ENCODE measurements at regions not wholly inside any gene's neighbourhood (a gene's known extent, or its start where the extent isn't known, plus 50 kb on each side); places are given as distances from the start of the nearest gene placed in this dataset.

- DNase-seq, result no peak
These were observed 661.7 kb upstream of the NRXN1 start for GRCh38 chr2:51693640-51694039.

- DNase-seq, result no peak
These were observed 649.9 kb upstream of the NRXN1 start for GRCh38 chr2:51681854-51682253.

DNA sequence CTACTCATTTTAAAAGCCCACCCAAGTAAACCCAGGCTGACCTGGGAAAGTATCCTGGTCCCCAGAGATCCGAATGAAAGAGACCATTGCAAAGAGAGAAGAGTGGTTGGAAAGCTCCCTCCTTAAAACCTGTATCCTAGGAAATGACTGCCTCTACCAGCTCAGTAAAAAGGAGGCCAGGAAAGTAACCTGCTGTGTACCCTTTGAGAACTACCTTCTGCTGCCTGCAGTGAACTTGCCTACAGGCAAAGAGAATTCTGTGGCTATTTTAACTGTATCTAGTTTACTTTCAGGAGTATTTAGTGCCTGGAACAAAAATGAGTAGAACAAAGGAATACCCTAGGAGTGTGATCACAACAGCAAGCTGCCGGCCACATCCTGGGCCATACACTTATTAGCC, 641.7 kb upstream of the NRXN1 start:
- DNase-seq, result no peak

GRCh38 chr2:51667679-51668078, 635.7 kb upstream of the NRXN1 start:
- no peak for DNase-seq

- no peak for DNase-seq
These were observed 630.3 kb upstream of the NRXN1 start for GRCh38 chr2:51662187-51662586.

- DNase-seq, result no peak
These were observed 625.9 kb upstream of the NRXN1 start for GRCh38 chr2:51657849-51658248.

DNA sequence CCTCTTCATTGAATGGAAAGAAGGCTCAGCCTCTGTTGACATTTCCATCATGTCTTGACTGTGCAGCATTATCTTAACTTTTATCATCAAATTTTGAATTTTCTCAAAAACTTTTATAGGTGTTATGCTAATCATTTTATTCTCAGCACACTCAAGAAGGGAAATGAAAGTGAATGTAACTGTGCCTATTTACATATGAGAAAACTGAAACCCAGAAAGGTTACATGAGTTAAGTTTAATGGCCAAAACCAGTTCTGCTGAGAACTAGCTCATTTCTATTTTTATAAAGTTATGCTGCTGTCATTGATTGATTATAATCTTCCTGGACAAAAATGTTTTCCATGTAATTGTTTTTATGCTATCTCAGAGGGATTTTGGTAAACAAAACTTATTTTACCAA, 618.8 kb upstream of the NRXN1 start:
- no peak for DNase-seq

- no peak for DNase-seq
These were observed 617.4 kb upstream of the NRXN1 start for GRCh38 chr2:51649366-51649765.

- DNase-seq, result no peak
These were observed 606.9 kb upstream of the NRXN1 start for GRCh38 chr2:51638811-51639210.

GRCh38 chr2:51633073-51633472, 601.1 kb upstream of the NRXN1 start:
- no peak for DNase-seq

DNA sequence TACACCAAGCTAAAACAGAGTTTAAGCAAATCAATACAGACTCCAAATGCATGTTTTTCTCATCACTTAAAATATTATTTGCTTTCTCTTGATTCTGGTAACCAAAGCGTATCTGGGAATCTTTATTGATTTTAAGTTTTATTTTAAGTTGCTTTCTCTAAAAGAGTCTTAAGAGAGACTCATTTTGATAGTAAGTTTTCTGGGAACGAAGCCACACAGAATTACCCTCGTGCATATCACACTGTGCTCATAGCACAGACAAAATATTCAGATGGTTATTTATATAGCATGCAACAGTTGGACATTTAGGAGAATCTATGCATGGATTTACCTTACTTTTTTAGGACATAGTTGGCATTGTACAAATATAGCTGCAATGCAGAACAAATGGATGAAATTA, 597.5 kb upstream of the NRXN1 start:
- no peak for DNase-seq

DNA sequence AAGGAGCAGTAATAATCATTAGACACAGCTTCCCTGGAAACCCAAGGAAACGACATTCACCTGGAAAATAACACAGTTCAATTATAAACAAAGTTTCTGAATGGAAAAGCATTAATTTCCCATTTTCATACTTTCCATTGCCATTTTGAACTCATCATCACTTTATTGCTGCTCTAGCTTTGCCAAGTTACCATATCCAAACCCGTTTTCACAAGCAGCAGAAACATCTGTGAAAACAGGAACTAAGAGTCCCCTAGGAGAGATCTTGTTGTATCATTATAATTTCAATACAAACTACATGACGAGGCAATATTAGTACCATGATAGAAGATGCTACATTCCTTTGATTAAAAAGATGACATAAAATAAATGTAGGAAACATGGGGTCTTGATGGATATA, 597.0 kb upstream of the NRXN1 start:
- DNase-seq, result no peak

DNA sequence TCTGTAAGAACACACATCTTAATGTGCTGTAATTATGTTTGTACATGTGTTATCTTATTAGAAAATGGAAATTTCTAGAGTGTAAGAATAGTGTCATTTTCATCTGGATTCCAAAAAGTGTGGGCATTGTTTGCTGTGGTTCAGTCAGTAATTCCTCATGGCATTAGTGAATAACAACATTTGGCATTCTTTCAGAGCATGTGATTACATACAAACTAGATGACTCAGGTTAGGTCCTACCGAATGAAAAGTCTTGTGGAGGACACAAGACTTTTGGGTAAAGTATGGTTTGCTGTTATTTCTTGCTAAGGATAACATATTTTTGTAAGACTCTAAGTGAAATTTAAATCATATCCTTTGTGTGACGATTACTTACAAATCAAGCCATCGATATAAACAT, 593.1 kb upstream of the NRXN1 start:
- no peak for DNase-seq

- DNase-seq, result no peak
These were observed 588.9 kb upstream of the NRXN1 start for GRCh38 chr2:51620796-51621195.

GRCh38 chr2:51619961-51620360, 588.0 kb upstream of the NRXN1 start:
- DNase-seq, result no peak

DNA sequence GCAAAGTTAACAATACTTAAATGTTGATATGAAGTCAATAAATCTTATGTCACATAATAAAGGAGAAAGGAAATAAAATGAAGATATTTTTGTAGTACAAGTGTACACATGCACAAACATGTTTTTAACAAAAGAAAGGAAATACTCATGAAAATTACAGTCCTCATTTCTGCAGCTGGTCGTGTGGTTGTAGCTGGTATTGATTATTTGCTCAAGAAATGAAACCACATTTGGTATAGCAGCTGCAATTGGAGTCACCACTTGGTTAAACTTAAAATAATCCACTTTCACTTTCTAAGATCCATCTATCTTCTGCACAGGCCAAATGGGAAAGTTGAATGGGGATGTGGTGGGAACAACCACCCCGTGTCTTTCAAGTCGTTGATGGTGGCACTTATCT, 580.5 kb upstream of the NRXN1 start:
- no peak for DNase-seq

DNA sequence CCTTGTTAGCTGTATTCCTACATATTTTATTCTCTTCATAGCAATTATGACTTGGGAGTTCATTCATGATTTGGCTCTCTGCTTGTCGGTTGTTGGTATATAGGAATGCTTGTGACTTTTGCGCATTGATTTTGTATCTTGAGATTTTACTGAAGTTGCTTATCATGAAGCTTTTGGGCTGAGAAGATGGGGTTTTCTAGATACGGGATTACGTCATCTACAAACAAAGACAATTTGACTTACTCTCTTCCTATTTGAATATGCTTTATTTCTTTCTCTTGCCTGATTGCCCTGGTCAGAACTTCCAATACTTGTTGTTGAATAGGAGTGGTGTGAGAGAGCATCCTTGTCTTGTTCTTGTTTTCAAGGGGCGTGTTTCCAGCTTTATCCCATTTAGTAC, 569.8 kb upstream of the NRXN1 start:
- DNase-seq, result no peak

- no peak for DNase-seq
These were observed 565.2 kb upstream of the NRXN1 start for GRCh38 chr2:51597086-51597485.

GRCh38 chr2:51595836-51596235, 563.9 kb upstream of the NRXN1 start:
- DNase-seq, result no peak

- DNase-seq, result no peak
These were observed 549.8 kb upstream of the NRXN1 start for GRCh38 chr2:51581636-51582267.

- DNase-seq, result no peak
These were observed 547.5 kb upstream of the NRXN1 start for GRCh38 chr2:51579412-51579811.

DNA sequence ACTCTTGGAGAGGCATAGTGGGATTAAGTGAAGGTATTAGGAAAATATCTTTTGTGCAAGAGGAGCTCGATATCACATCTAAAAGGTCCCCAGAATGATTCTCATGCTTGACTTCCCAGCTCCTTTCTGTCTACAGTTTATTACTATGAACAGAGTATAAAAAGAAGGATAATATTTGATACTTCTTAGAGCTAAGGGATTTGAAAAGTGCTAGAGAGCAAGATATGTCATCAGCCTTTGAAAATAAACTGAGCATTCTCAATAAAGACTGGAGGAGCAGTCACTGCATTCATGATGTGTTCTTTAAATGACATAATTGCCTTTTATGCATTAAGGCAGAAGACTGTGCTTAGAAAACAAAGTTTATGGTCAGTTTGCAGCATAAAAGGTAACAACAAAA, 543.2 kb upstream of the NRXN1 start:
- DNase-seq, result no peak

GRCh38 chr2:51559026-51559425, 527.1 kb upstream of the NRXN1 start:
- no peak for DNase-seq

GRCh38 chr2:51553476-51553875, 521.5 kb upstream of the NRXN1 start:
- no peak for DNase-seq

DNA sequence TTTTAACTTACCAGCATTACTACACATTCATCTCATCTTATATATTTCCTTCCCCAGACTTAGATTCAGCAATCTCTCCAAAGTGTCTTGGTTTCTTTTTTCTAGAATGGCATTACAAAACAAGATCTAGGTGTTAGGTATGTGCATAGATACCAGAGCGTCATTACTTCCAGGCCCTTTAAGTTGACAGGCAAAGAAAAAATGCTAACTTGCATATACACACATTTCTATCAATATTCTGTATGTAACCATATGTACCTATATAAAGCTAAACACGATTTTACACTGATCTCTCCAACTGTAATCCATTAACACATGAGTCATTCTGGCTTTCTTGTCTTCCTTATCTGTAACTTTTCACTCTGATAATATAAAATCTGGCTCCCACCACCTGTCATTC, 503.8 kb upstream of the NRXN1 start:
- no peak for DNase-seq

DNA sequence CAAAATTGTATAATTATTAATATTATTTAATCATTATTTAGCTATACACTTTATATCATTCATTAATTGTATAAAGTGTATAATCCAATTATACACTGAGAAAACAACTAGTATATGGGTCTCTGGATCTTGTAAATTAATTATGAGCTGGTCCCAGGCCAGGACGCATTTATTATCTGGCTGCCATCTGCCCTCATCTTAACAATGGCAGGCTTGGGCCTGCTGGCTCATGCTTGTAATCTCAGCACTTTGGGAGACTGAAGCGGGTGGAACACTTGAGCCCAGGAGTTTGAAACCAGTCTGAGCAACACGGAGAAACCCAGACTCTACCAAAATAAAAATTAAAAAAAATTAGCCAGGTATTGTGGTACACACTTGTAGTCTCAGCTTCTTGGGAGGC, 502.2 kb upstream of the NRXN1 start:
- peak; percentile 67 for DNase-seq

All from NCI-H1694 treated with DMSO at 0.1 percent for 48 hours (cell line).